KMS-11 (cell line): ENCODE measurements at regions not wholly inside any gene's neighbourhood (a gene's known extent, or its start where the extent isn't known, plus 50 kb on each side); places are given as distances from the start of the nearest gene placed in this dataset.

ENCODE experiments used
- H2AFZ ChIP-seq: fragments of 200-600 bp; sonication (generic); 2 replicates; pipeline ENCODE4 v1.6.1; 2016; ENCODE audit warnings: antibody characterized with exemption, mixed run types, low read depth
- H3K27ac ChIP-seq: fragments of 200-600 bp; sonication (generic); 2 replicates; pipeline ENCODE4 v1.6.1; 2016; ENCODE audit warnings: mild to moderate bottlenecking, mixed run types
- H3K27me3 ChIP-seq: fragments of 200-600 bp; sonication (generic); 2 replicates; pipeline ENCODE4 v1.6.1; 2017; ENCODE audit warnings: mild to moderate bottlenecking, low read depth, mixed run types, moderate library complexity; ENCODE audit not compliant: insufficient read depth
- H3K36me3 ChIP-seq: fragments of 200-600 bp; sonication (generic); 2 replicates; pipeline ENCODE4 v1.6.1; 2017; ENCODE audit warnings: mild to moderate bottlenecking, mixed run types; ENCODE audit not compliant: insufficient read depth
- H3K4me1 ChIP-seq: fragments of 200-600 bp; sonication (generic); 2 replicates; pipeline ENCODE4 v1.6.1; 2016; ENCODE audit warnings: mild to moderate bottlenecking, low read depth, mixed run types; ENCODE audit not compliant: poor library complexity, severe bottlenecking
- H3K4me2 ChIP-seq: fragments of 200-600 bp; sonication (generic); 2 replicates; pipeline ENCODE4 v1.7.0; 2016; ENCODE audit warnings: mild to moderate bottlenecking, mixed run types
- H3K4me3 ChIP-seq: fragments of 200-600 bp; sonication (generic); IDR thresholded peaks from 2 replicates; pipeline ENCODE4 v1.6.1; 2017; ENCODE audit warnings: low read depth, low read length, mixed read lengths; ENCODE audit not compliant: insufficient read depth
- H3K79me2 ChIP-seq: fragments of 200-600 bp; sonication (generic); 2 replicates; pipeline ENCODE4 v1.6.1; 2016; ENCODE audit warnings: low read depth, mixed run types; ENCODE audit not compliant: insufficient read depth
- H3K9ac ChIP-seq: fragments of 200-600 bp; sonication (generic); 2 replicates; pipeline ENCODE4 v1.6.1; 2016; ENCODE audit warnings: mild to moderate bottlenecking, mixed run types
- H4K20me1 ChIP-seq: fragments of 200-600 bp; sonication (generic); 2 replicates; pipeline ENCODE4 v1.6.1; 2016; ENCODE audit warnings: mild to moderate bottlenecking, mixed run types; ENCODE audit not compliant: insufficient read depth
- CTCF ChIP-seq: fragments of 200-600 bp; sonication (generic); conservative IDR thresholded peaks from 2 replicates; pipeline ENCODE4 v1.6.1; 2017; ENCODE audit warnings: low read depth, mild to moderate bottlenecking, antibody characterized with exemption, low read length, moderate library complexity, mixed read lengths

DNA sequence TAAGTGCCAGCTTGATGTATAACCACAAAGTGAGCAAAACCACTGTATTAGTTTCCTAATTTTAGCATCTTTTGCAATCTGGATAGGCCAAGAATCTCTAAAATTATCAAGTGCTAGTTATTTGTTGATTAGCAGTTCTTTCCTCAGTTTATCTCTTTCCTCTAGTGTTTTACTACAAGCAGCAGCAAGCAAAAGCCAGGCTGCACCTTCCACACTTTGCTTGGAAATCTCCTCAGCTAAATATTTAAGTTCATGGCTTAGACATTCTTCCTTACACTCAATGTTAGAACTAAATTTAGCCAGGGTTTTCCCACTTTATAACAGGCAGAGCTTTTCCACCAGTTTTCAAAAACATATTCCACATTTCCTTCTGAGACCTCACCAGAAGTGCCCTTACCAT, 85.7 kb upstream of the BMPER start:
- H3K4me1 ChIP-seq, result no peaks in the 10 kb centered on the region
- no peak overlapping the region for H3K9ac ChIP-seq
- H3K79me2 ChIP-seq, result no peaks in the 10 kb centered on the region
- no peaks in the 10 kb centered on the region for H3K36me3 ChIP-seq
- no peak overlapping the region for H3K27ac ChIP-seq
- no peak overlapping the region for H3K4me2 ChIP-seq
- no peak overlapping the region for H3K4me3 ChIP-seq
- no peak for TF ChIP-seq CTCF
- no peaks in the 10 kb centered on the region for H4K20me1 ChIP-seq
- no peaks in the 10 kb centered on the region for H3K27me3 ChIP-seq
- H2AFZ ChIP-seq, result no peak overlapping the region

GRCh38 chr7:33820206-33820605, 85.1 kb upstream of the BMPER start:
- no peak overlapping the region for H3K4me2 ChIP-seq
- H4K20me1 ChIP-seq, result no peaks in the 10 kb centered on the region
- no peak for TF ChIP-seq CTCF
- no peaks in the 10 kb centered on the region for H3K79me2 ChIP-seq
- H3K36me3 ChIP-seq, result no peaks in the 10 kb centered on the region
- no peak overlapping the region for H3K27ac ChIP-seq
- no peaks in the 10 kb centered on the region for H3K27me3 ChIP-seq
- no peak overlapping the region for H3K4me3 ChIP-seq
- H3K4me1 ChIP-seq, result no peaks in the 10 kb centered on the region
- H2AFZ ChIP-seq, result no peak overlapping the region
- no peak overlapping the region for H3K9ac ChIP-seq

GRCh38 chr7:33821970-33822369, 83.4 kb upstream of the BMPER start:
- no peak for TF ChIP-seq CTCF
- Histone ChIP-seq H3K79me2 (no peaks in the 10 kb centered on the region), H3K27me3 (no peaks in the 10 kb centered on the region), H3K9ac (no peak overlapping the region), H3K36me3 (no peaks in the 10 kb centered on the region), H3K4me1 (no peaks in the 10 kb centered on the region), H4K20me1 (no peaks in the 10 kb centered on the region), H3K27ac (no peak overlapping the region), H3K4me2 (no peak overlapping the region), H2AFZ (no peak overlapping the region), H3K4me3 (no peak overlapping the region)

GRCh38 chr7:33823913-33824312, 81.4 kb upstream of the BMPER start:
- TF ChIP-seq CTCF, result no peak
- no peak overlapping the region for H3K4me3 ChIP-seq

More at GRCh38 chr7:33823913-33824312, 81.4 kb upstream of the BMPER start:
- Histone ChIP-seq H3K9ac (no peak overlapping the region), H2AFZ (no peak overlapping the region), H3K4me1 (no peaks in the 10 kb centered on the region), H3K36me3 (no peaks in the 10 kb centered on the region), H3K4me2 (no peak overlapping the region), H3K79me2 (no peaks in the 10 kb centered on the region), H3K27me3 (no peaks in the 10 kb centered on the region), H3K27ac (no peak overlapping the region), H4K20me1 (no peaks in the 10 kb centered on the region)
